Stimulated activated CD8-positive, alpha-beta memory T cell treated with anti-CD3 and anti-CD28 coated beads, Interleukin-7, amount 100 ng/mL, for 1 hour (primary cell): ENCODE measurements at regions not wholly inside any gene's neighbourhood (a gene's known extent, or its start where the extent isn't known, plus 50 kb on each side); places are given as distances from the start of the nearest gene placed in this dataset.
"Not testable (repeated sequence)": the region's sequence is repeated elsewhere in the genome, so short reads cannot be mapped to it uniquely, and the experiment has no call there.

Experiments
- DNase-seq, 2 donors: peaks; one replicate each; pipeline ENCODE4 v3.0.0-alpha.2; 2020; ENCODE audit warnings: low read depth in 2 of 2

DNA sequence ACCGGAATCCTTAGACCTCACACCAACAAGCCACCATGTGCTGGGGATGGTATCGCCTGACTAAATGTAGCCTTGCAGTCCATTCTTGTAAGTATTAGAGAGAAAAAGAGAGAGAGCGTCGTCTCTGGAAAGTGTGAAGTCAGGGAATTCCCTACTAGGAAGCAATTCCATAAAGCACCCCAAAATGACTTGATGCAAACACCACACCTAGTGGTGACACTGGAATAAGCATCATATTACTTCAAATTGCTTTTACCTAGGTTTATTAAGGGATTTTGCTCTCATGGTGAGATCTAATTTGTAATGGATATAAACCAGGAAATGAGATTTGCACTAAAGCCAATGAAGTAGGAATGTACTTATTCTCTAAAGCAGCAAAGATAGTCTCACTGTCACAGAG, 111.4 kb upstream of the METTL9 start:
- not testable (repeated sequence) for DNase-seq

- not testable (repeated sequence) for DNase-seq
Observed at GRCh38 chr16:21499046-21499445, 100.3 kb upstream of the METTL9 start.

DNA sequence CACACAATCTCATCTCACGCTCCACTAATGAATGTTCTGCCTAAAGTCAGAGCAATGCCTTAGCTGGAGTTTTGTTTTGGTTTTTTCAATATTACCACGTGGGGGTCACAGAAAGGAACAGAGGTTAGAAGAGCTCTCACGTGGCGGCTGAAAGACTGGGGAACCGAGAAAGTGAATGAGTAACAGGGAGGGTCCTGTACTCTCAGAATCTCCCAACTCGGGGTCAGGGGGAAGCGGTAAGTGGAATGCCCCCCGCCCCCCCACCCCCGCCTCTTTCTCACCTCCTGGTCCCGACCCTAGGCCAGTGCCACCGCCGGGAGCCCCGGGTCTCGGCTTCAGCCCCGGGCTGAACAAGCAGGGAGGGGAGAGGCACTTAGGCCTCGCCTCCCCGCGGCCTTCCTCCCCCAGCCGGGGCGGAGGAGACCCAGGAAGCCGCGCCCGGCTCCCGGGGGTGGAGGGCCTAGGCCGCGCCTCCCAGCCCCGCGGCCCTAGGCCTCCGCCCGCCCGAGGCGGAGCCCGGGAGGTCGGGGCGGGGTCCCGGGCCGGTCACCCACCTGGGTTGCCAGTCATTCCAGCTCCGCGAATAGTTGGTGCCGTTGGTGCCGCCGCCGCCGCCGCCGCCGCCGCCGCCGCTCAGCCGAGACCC, 98.0 kb upstream of the METTL9 start:
- peak; percentile 20 to 43 for DNase-seq

GRCh38 chr16:21501869-21502667, 97.3 kb upstream of the METTL9 start:
- peak; percentile 77 to 83 for DNase-seq

DNA sequence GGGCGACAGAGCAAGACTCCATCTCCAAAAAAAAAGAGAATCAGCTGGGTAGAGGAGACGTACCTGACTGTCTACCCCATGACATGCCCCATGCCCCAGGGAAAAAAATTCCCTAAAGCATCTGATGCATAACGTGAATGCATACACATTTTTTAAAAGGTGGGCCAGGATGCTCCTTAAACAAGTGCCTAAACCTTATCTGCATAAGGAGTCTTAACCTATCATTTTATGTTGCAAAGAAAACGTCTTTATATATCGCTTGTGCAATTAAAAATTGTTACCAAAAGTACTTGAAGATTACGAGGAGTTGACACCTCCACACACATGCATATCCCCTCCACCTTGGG, 95.8 kb upstream of the METTL9 start:
- not testable (repeated sequence) for DNase-seq

- DNase-seq: not testable (repeated sequence)
Observed at GRCh38 chr16:21503941-21504832, 95.2 kb upstream of the METTL9 start.

DNA sequence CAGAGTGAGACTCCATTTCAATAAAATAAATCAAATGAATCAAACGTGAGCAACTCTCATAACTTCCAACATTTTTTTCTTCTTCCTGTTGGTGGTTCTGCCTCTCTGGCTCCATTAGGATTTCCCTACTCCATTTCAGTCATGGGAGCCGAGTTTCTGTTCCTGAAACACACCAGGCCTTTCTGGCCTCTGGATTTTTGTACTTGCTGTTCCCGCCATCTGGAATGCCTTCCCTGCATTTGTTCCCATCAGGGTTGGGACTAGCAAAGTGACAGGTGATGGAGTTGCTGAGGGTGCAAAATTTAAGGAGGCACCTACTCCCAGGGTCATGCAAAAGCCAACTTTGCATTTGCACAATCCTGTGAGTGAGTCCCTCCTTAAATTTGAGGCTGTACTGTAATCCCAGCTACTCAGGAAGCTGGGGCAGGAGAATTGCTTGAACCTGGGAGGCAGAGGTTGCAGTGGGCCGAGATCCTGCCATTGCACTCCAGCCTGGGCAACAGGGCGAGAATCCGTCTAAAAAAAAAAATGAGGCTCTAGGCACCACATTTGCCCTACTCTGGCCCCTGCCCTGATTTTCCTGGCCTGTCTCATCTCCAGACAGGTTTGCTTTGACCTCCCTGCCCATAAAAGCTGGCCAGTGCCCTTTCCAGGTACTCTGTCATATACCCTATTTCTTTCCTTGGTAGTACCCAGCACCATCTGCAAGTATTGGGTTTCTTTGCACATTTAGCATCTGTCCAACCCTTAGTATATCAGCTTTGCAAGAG, 93.4 kb upstream of the METTL9 start:
- DNase-seq: not testable (repeated sequence)

GRCh38 chr16:21506857-21507456, 92.4 kb upstream of the METTL9 start:
- peak; percentile 27 to 35 for DNase-seq

- DNase-seq: not testable (repeated sequence)
Observed at GRCh38 chr16:21507631-21508305, 91.6 kb upstream of the METTL9 start.

DNA sequence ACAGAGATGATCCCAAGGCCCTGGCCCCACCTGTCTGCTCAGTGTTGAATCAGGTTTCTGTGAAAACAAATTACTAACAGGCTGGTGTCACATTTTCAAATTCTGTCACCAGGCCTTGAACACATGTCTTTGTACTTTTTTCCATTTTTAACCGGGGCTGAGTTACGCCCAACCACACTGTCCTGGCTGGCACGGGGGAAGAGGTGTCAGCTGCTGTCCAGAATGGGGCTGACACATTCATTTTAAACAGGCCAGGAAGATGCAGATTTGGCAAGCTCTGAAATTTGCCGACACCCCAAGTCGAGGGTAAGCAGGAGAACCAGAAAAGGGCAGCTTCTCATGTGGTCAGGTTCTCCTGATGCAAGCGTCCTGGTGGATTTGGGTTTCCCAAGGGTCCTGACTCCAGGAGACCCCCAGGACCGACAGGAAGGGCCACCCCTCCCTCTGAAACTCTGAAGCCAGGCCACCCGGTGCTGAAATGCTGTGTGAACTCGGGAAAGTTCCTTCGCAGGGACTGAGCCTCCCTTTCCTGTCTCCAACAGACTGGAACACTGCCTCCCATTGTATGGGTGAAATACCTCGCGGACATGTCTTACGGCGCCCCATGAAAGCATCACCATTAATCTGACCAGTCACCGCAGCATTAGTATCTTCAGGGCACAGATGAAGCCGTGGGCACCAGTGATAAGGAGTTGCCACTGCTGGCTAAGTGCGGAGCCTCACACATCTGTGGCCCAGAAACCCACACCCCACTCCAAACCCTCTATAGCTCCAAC, 90.5 kb upstream of the METTL9 start:
- DNase-seq: not testable (repeated sequence)

DNA sequence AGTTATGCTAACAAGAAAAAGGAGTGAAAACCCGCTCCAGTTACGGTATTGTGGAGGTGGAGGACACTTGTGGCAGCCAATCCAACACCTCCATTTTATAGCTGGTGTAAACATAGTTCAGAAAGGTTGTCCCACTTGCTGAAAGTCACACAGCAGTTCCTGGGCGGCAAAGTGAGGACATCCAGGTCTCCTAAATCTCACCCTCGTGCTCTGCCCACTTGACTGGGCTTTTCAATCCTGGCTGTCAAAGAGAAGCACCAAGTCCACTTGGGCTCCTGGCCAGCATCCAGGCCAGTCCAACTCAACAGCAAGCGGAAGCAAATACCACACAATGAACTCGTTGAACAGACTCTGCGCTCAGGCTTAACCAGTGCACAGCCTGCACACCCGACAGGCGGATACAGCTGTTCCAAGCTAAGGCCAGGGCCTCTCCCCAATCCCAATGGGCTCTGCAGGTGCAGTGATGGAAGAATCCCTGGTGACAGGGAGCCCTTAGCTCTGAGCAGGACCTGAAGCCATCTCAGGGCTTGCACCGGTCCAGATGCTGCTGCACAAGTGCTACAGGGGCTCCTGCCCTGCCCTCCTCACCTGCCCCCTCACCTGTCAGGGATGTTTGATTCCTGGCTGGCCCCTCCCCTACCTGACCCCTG, 89.8 kb upstream of the METTL9 start:
- not testable (repeated sequence) for DNase-seq

DNA sequence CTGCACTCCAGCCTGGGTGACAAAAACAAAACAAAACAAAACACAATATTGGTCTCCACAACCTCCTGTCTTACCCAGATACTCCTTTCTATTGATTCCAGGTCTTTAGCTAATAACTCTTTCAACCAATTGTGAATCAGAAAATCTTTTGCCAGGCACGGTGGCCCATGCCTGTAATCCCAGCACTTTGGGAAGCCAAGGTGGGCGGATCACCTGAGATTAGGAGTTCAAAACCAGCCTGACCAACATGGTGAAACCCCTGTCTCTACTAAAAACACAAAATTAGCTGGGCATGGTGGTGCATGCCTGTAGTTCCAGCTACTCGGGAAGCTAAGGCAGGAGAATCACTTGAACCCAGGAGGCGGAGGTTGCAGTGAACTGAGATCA, 88.5 kb upstream of the METTL9 start:
- not testable (repeated sequence) for DNase-seq

DNA sequence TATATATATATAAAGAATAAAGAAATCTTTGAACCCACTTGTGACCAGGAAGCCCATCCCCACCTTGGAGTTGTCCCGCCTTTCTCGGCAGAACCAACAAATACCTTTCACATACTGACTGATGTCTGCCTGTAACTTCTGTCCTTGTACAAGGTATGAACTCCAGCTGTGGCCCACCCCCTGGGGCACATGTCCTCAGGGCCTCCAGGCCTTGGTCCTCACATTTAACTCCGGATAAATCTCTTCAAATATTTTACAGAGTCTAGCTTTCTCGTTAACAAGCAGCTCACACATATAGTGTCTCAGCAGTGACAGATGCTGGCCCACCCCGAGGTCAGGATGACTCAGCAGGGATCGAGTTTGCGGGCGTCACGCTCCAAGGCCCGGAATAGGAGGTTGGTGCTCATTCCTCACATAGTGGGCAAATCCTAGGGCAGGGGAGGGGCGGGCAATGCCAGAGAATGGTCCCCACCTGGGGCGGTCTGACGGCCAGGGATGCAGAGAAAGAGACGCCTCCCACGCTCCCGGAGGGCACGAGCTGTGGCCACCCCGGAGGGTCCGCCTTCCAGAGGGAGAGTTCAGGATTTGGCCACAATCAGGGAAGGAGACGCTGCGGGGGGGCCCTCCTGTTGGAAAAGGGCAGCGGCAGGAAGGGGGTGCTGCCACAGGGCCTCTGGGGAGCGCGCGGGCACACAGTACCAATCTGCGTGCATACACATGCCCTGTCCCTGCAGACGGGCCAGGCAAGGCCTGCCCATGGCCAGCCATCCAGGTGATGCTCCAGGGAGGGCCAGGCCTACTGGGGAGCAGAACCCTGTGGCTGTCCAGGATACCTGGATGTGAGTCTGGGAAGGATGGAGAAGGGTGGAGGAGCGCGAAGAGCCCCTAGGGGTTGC, 87.8 kb upstream of the METTL9 start:
- DNase-seq: not testable (repeated sequence)

DNA sequence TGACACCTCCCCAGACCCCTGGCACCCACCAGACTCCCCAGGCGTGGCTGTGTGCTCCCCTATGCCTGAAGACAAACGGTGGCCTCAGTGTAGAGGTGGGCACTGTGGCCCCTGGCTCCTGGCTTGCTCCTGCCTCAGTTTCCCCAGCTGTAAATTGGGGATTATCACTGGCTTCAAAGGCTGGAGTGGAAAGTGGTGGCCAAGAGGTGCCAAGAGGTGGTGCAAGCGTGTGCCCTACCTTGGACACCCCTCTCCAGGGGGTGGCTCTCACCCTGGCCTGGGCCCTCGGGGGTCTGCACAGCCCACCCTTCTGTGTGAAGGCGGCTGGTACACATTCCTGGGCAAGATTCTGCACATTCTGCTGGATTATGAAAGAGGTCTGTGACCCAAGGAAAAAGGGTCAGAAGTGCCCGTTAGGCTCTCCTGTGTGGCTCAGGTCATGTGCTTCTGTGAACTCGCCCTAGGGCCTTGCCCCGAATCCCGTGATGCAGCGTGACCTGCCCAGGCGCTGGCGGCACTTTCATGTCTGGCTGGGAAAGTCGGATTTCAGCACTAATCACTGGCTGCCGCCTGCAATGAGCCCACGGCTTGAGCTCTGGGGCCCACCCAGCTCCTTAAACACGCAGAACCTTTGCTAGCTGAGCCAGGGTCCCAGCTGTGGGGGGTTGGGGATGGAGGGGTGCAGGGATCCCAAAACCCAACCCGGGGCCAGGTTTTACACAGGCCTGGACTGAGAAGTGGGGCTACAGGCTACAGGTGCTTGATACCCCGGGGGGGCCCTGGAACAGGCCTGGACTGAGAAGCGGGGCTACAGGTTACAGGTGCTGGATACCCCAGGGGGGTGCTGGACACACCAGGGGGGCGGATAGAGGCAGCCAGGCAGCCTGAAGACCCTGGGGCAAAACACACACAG, 86.8 kb upstream of the METTL9 start:
- DNase-seq: not testable (repeated sequence)

- not testable (repeated sequence) for DNase-seq
Observed at GRCh38 chr16:21513337-21513741, 86.0 kb upstream of the METTL9 start.

GRCh38 chr16:21513812-21514473, 85.4 kb upstream of the METTL9 start:
- not testable (repeated sequence) for DNase-seq

- DNase-seq: not testable (repeated sequence)
Observed at GRCh38 chr16:21514474-21514840, 84.9 kb upstream of the METTL9 start.
